ENCODE measurements at regions not wholly inside any gene's neighbourhood (a gene's known extent, or its start where the extent isn't known, plus 50 kb on each side); places are given as distances from the start of the nearest gene placed in this dataset.

- TF ChIP-seq HBP1 (CRISPR knock-in tag; IDR thresholded peaks at IDR 0.05) = no peak
- no peak for TF ChIP-seq CTCF (IDR thresholded peaks at IDR 0.05 in 2 of 3, conservative IDR thresholded peaks at IDR 0.05 in 1 of 3; ENCODE audit: insufficient read depth in 2 of 3, low read depth in 1 of 3, low read length in 3 of 3)
- TF ChIP-seq ZBTB40 (IDR thresholded peaks at IDR 0.05) = no peak
- no peak for TF ChIP-seq ZBTB40 (CRISPR knock-in tag; IDR thresholded peaks at IDR 0.05)
- TF ChIP-seq POLR2AphosphoS5 (IDR thresholded peaks at IDR 0.05; ENCODE audit: control insufficient read depth, insufficient read depth, low read depth, low read length) = no peak
- TF ChIP-seq ZNF121 (CRISPR knock-in tag; conservative IDR thresholded peaks at IDR 0.05) = no peak
Observed at GRCh38 chr2:72023678-72024390, 123.8 kb downstream of the CYP26B1 start.

Measured in K562 (cell line).